AG09309 (cell line): ENCODE measurements at regions not wholly inside any gene's neighbourhood (a gene's known extent, or its start where the extent isn't known, plus 50 kb on each side); places are given as distances from the start of the nearest gene placed in this dataset.

ENCODE experiments used
- DNase-seq: peaks from one replicate; pipeline ENCODE4 v3.0.0-alpha.2; 2010; ENCODE audit warnings: low read depth
- H3K4me3 ChIP-seq: 2 replicates; pipeline ENCODE4 v1.5.1; 2011; ENCODE audit warnings: mild to moderate bottlenecking, low read depth, low read length, moderate library complexity; ENCODE audit not compliant: control insufficient read depth
- TF ChIP-seq, protein P1 (sequence below): IDR thresholded peaks from 2 replicates; pipeline ENCODE4 v1.5.1; 2011; ENCODE audit warnings: mild to moderate bottlenecking, low read depth, low read length, inconsistent platforms; ENCODE audit not compliant: insufficient read depth, control insufficient read depth; ENCODE audit errors: missing control alignments

GRCh38 chr4:4714331-4714730 lies 145.1 kb upstream of the MSX1 start:
- no peak for DNase-seq
- H3K4me3 ChIP-seq = no peak overlapping the region
- TF ChIP-seq, protein P1, sequence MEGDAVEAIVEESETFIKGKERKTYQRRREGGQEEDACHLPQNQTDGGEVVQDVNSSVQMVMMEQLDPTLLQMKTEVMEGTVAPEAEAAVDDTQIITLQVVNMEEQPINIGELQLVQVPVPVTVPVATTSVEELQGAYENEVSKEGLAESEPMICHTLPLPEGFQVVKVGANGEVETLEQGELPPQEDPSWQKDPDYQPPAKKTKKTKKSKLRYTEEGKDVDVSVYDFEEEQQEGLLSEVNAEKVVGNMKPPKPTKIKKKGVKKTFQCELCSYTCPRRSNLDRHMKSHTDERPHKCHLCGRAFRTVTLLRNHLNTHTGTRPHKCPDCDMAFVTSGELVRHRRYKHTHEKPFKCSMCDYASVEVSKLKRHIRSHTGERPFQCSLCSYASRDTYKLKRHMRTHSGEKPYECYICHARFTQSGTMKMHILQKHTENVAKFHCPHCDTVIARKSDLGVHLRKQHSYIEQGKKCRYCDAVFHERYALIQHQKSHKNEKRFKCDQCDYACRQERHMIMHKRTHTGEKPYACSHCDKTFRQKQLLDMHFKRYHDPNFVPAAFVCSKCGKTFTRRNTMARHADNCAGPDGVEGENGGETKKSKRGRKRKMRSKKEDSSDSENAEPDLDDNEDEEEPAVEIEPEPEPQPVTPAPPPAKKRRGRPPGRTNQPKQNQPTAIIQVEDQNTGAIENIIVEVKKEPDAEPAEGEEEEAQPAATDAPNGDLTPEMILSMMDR = no peak

GRCh38 chr4:4712800-4713528 lies 146.5 kb upstream of the MSX1 start:
- H3K4me3 ChIP-seq = no peak overlapping the region
- DNase-seq = no peak
- TF ChIP-seq, protein P1 = no peak

- TF ChIP-seq, protein P1 = no peak
- H3K4me3 ChIP-seq = no peak overlapping the region
- no peak for DNase-seq
Measured at GRCh38 chr4:4711902-4712301, 147.6 kb upstream of the MSX1 start.

DNA sequence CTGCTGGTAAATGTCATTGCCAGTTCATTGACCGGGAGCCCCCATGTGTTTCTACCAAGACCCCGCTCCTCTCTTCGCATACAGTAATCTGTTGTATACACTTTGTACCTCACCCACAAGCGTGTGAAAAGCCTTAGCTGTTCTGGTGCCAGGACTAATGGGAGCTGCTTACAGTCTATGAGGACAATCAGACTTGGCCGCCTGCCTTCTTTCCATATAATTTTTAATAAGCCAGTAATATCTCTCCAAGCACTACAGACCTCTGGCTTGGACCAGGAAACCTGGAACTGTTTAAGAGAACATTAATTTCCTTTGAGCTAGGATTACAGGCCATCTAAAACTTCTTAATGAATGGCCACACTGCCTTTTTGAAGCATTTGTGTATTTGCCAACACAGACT lies 149.7 kb upstream of the MSX1 start:
- TF ChIP-seq, protein P1 = no peak

DNA sequence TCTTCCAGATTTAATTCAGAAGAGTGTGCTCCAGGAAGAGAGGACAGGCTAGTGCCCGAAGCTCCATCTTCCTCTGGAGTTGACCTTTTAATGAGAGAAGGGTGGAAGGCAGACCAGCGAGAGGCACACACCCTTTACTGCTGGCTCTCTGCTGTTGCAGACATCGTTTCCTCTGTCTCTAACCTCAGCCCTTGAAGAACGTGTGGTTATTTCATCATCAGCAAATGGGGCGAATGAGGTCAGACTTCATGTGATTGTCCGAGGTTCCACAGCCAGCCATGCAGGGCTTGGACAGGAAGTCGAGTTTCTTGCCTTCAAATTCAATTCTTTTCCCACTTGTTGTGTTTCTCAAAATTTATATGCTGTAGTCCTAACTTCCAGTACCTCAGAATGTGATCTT lies 155.2 kb upstream of the MSX1 start:
- TF ChIP-seq, protein P1 = no peak
- DNase-seq = no peak

More for the DNA sequence above, 149.7 kb upstream of the MSX1 start:
- DNase-seq = no peak
- no peak overlapping the region for H3K4me3 ChIP-seq

DNA sequence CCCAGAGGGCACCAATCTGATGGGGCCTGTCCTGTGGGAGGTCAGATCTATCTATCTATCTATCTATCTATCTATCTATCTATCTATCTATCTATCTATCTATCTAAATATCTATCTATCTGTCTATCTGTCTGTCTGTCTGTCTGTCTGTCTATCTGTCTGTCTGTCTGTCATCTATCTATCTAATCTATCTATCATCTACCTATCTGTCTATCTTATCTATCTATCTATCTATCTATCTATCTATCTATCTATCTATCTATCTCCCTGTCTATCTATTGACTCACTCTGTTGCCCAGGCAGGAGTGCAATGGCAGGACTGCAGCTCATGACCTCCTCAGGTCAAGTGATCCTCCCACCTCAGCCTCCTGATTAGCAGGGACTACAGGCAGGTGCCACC lies 155.7 kb upstream of the STX18 start:
- no peak overlapping the region for H3K4me3 ChIP-seq
- DNase-seq = no peak
- TF ChIP-seq, protein P1 = no peak

More for the DNA sequence above, 155.2 kb upstream of the MSX1 start:
- H3K4me3 ChIP-seq = no peak overlapping the region

DNA sequence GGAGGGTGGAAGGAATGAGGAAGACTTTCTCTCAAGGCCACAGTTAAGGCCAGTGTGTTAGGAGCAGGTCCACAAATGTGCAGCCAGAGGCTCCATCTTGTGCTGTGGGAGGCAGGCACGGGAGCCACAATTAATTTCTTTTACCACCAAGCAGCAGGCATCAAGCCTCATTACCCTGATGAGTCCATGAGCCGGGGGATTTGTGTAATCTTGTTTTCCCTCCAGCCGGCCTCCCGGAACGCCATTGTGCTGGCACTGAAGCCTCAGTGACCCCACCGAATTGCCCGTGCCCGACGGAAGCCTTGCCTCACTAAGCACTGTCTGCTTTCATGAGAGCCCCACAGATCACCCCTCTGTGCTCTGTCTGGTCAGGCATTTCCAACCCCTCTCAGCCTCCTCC lies 154.7 kb upstream of the STX18 start:
- TF ChIP-seq, protein P1 = no peak
- no peak overlapping the region for H3K4me3 ChIP-seq
- no peak for DNase-seq
